Activated naive CD4-positive, alpha-beta T cell treated with anti-CD3 and anti-CD28 coated beads, Interleukin-2, amount 50 U/mL, for 24 hours (primary cell): ENCODE measurements at regions not wholly inside any gene's neighbourhood (a gene's known extent, or its start where the extent isn't known, plus 50 kb on each side); places are given as distances from the start of the nearest gene placed in this dataset.

Experiments used
- H3K27ac Mint-ChIP-seq: one replicate; pipeline ENCODE4 v1.8.0; 2021; ENCODE audit warnings: mild to moderate bottlenecking, mixed read lengths
- H3K27me3 Mint-ChIP-seq: one replicate; pipeline ENCODE4 v1.8.0; 2021; ENCODE audit warnings: mixed read lengths
- H3K36me3 Mint-ChIP-seq: one replicate; pipeline ENCODE4 v1.8.0; 2021; ENCODE audit warnings: mixed read lengths
- H3K4me1 Mint-ChIP-seq: one replicate; pipeline ENCODE4 v1.8.0; 2021; ENCODE audit warnings: mixed read lengths
- H3K4me3 Mint-ChIP-seq: one replicate; pipeline ENCODE4 v1.8.0; 2021; ENCODE audit warnings: mild to moderate bottlenecking, mixed read lengths
- H3K9me3 Mint-ChIP-seq: one replicate; pipeline ENCODE4 v1.8.0; 2021; ENCODE audit warnings: mixed read lengths

DNA sequence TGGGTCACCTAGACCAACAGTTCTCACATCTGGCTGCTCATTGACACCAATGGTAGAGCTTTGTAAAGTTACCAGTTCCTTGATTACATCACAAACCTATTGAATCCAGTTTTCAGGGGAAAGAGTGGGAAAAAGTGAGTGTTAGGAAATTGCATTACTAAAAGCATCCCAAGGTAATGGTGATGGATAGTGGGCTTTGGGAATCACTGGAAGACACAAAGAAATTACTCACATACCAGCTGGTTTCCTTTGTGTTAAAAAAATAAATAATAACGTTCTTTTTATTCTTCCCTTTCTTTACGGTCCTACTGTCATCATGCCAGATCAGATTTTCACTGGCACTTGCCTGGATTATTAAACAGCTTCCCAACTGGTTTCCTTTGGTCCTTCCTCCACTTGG lies 370.7 kb downstream of the RFPL4B start:
- no peak overlapping the region for H3K27ac Mint-ChIP-seq
- no peaks in the 10 kb centered on the region for H3K27me3 Mint-ChIP-seq
- H3K9me3 Mint-ChIP-seq, result peaks cover 8% of the 10 kb centered on the region
- H3K36me3 Mint-ChIP-seq, result no peaks in the 10 kb centered on the region
- no peak overlapping the region for H3K4me3 Mint-ChIP-seq
- H3K4me1 Mint-ChIP-seq, result no peaks in the 10 kb centered on the region

GRCh38 chr6:112725541-112726085 lies 378.5 kb downstream of the RFPL4B start:
- H3K4me3 Mint-ChIP-seq, result no peak overlapping the region
- no peaks in the 10 kb centered on the region for H3K36me3 Mint-ChIP-seq
- no peaks in the 10 kb centered on the region for H3K4me1 Mint-ChIP-seq
- no peak overlapping the region for H3K27ac Mint-ChIP-seq
- H3K27me3 Mint-ChIP-seq, result no peaks in the 10 kb centered on the region
- H3K9me3 Mint-ChIP-seq, result peaks cover 6% of the 10 kb centered on the region

- no peak overlapping the region for H3K27ac Mint-ChIP-seq
- H3K27me3 Mint-ChIP-seq, result no peaks in the 10 kb centered on the region
- H3K9me3 Mint-ChIP-seq, result peaks cover 12% of the 10 kb centered on the region
- H3K4me3 Mint-ChIP-seq, result no peak overlapping the region
- H3K36me3 Mint-ChIP-seq, result no peaks in the 10 kb centered on the region
- H3K4me1 Mint-ChIP-seq, result no peaks in the 10 kb centered on the region
These were observed 388.0 kb downstream of the RFPL4B start for GRCh38 chr6:112735129-112735528.

DNA sequence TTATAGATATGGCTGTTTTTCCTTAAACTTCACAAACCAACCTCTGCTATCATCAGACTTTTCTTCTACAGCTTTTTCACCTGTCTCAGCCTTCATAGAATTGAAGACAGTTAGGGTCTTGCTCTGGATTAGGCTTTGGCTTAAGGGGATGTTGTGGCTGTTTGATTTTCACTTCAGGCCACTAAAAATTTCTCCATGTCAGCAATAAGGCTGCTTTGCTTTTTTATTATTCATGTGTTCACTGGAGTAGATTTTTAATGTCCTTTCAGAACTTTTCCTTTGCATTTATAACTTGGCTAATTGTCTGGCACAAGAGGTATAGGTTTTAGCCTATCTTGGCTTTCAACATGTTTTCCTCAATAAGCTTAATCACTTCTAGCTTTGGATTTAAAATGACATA lies 392.6 kb downstream of the RFPL4B start:
- H3K9me3 Mint-ChIP-seq, result peaks cover 11% of the 10 kb centered on the region
- no peak overlapping the region for H3K27ac Mint-ChIP-seq
- H3K4me1 Mint-ChIP-seq, result no peaks in the 10 kb centered on the region
- no peaks in the 10 kb centered on the region for H3K27me3 Mint-ChIP-seq
- no peaks in the 10 kb centered on the region for H3K36me3 Mint-ChIP-seq
- H3K4me3 Mint-ChIP-seq, result no peak overlapping the region

GRCh38 chr6:112743323-112743722 lies 396.2 kb downstream of the RFPL4B start:
- no peak overlapping the region for H3K4me3 Mint-ChIP-seq
- no peaks in the 10 kb centered on the region for H3K36me3 Mint-ChIP-seq
- no peak overlapping the region for H3K27ac Mint-ChIP-seq
- peaks cover 4% of the 10 kb centered on the region for H3K9me3 Mint-ChIP-seq
- H3K4me1 Mint-ChIP-seq, result no peaks in the 10 kb centered on the region
- H3K27me3 Mint-ChIP-seq, result no peaks in the 10 kb centered on the region

- Mint-ChIP-seq H3K27ac (no peak overlapping the region), H3K9me3 (peaks cover 7% of the 10 kb centered on the region), H3K4me1 (no peaks in the 10 kb centered on the region), H3K4me3 (no peak overlapping the region), H3K27me3 (no peaks in the 10 kb centered on the region), H3K36me3 (no peaks in the 10 kb centered on the region)
These were observed 397.7 kb downstream of the RFPL4B start for GRCh38 chr6:112744827-112745226.

GRCh38 chr6:112745765-112746164 lies 398.6 kb downstream of the RFPL4B start:
- no peaks in the 10 kb centered on the region for H3K36me3 Mint-ChIP-seq
- H3K4me1 Mint-ChIP-seq, result no peaks in the 10 kb centered on the region
- H3K27me3 Mint-ChIP-seq, result no peaks in the 10 kb centered on the region
- H3K4me3 Mint-ChIP-seq, result no peak overlapping the region
- H3K9me3 Mint-ChIP-seq, result peaks cover 9% of the 10 kb centered on the region
- no peak overlapping the region for H3K27ac Mint-ChIP-seq

DNA sequence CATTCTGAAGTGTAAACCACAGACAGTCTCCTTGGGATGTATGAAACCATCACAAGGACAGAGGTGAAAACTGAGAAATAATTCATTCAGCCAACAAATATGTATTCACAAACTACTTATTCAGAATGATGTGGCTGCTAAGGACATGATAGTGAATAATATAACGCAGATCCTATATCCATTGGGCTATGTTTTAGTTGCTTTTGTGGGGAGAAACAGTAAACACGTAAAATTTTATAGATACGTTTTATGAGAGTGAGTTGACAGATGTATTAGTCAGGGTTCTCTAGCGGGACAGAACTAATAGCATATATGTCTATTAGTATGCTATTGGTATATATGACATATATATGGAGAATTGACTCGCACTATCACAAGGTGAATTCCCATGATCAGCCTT lies 402.5 kb downstream of the RFPL4B start:
- Mint-ChIP-seq H3K4me3 (no peak overlapping the region), H3K4me1 (no peaks in the 10 kb centered on the region), H3K9me3 (peaks cover 7% of the 10 kb centered on the region), H3K36me3 (no peaks in the 10 kb centered on the region), H3K27me3 (no peaks in the 10 kb centered on the region), H3K27ac (no peak overlapping the region)

DNA sequence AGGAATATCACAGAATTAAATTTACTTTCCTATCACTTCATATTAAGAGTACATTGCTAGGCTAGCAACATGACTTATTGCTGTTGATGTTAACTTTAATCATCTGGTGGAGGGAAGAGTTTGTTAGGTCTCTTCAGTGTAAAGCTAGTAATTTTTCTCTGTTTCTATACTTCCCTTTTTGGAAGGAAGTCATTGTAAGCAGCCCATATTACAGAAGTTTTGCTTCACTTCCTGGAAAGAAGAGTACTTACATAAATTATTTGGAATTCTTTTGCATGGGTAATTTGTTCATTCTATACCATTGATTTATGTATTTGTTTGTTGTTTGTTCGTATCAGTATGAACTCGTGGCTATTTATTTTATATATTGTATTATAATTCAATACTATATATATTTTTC lies 405.2 kb downstream of the RFPL4B start:
- H3K4me1 Mint-ChIP-seq, result no peaks in the 10 kb centered on the region
- no peaks in the 10 kb centered on the region for H3K36me3 Mint-ChIP-seq
- peaks cover 7% of the 10 kb centered on the region for H3K9me3 Mint-ChIP-seq

DNA sequence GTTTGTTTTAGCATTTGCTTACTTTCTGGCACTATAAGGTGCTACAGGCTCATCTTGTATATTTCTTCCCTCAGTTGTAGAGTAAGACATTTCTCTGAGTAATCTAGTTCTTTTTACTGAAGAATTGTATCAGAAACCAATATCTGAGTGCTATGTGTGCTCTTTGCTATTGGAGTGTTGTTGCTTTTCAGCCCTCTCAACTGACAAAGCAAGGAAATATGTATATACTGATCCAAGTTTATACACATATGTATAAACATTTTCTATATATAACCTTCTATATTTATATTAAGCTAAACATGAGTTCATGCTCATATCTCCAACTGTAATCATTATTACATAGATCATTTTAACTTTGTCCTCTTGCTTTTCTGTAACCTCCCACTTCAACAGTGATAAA lies 405.7 kb downstream of the RFPL4B start:
- Mint-ChIP-seq H3K4me1 (no peaks in the 10 kb centered on the region), H3K27ac (no peak overlapping the region), H3K27me3 (no peaks in the 10 kb centered on the region), H3K9me3 (peaks cover 7% of the 10 kb centered on the region), H3K4me3 (no peak overlapping the region), H3K36me3 (no peaks in the 10 kb centered on the region)

More for the DNA sequence above, 405.2 kb downstream of the RFPL4B start:
- no peak overlapping the region for H3K4me3 Mint-ChIP-seq
- no peak overlapping the region for H3K27ac Mint-ChIP-seq
- H3K27me3 Mint-ChIP-seq, result no peaks in the 10 kb centered on the region

GRCh38 chr6:112760831-112761230 lies 413.7 kb downstream of the RFPL4B start:
- Mint-ChIP-seq H3K4me1 (no peaks in the 10 kb centered on the region), H3K27ac (no peak overlapping the region), H3K9me3 (no peaks in the 10 kb centered on the region), H3K27me3 (no peaks in the 10 kb centered on the region), H3K4me3 (no peak overlapping the region), H3K36me3 (no peaks in the 10 kb centered on the region)

- H3K9me3 Mint-ChIP-seq, result no peaks in the 10 kb centered on the region
- no peak overlapping the region for H3K27ac Mint-ChIP-seq
- H3K4me3 Mint-ChIP-seq, result no peak overlapping the region
- no peaks in the 10 kb centered on the region for H3K4me1 Mint-ChIP-seq
- no peaks in the 10 kb centered on the region for H3K36me3 Mint-ChIP-seq
- H3K27me3 Mint-ChIP-seq, result no peaks in the 10 kb centered on the region
These were observed 414.6 kb downstream of the RFPL4B start for GRCh38 chr6:112761740-112762139.

DNA sequence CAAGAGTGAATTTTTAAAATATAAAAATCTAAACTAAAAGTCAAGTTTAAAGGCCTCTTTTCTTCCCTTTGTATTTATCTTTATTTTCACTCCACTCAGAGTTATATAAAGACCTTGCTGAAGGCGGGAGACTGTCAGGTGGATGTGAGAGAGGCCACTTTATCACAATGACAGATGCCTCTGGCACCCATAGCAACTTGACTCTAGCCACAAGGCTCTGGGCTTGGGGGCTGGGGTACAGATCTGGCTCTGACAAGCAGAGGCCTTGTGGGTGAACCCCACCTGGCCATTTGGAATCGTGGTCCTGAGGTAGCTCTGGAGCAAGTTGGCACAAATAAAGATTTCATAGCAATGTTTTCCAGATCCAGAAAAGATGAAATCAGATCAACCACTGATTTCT lies 417.2 kb downstream of the RFPL4B start:
- Mint-ChIP-seq H3K4me3 (no peak overlapping the region), H3K9me3 (peaks cover 6% of the 10 kb centered on the region), H3K27ac (no peak overlapping the region), H3K36me3 (no peaks in the 10 kb centered on the region), H3K27me3 (no peaks in the 10 kb centered on the region), H3K4me1 (no peaks in the 10 kb centered on the region)

- Mint-ChIP-seq H3K4me3 (no peak overlapping the region), H3K27ac (no peak overlapping the region), H3K4me1 (no peaks in the 10 kb centered on the region), H3K36me3 (no peaks in the 10 kb centered on the region), H3K9me3 (peaks cover 9% of the 10 kb centered on the region), H3K27me3 (no peaks in the 10 kb centered on the region)
These were observed 423.2 kb downstream of the RFPL4B start for GRCh38 chr6:112770308-112770707.

GRCh38 chr6:112773187-112773586 lies 426.1 kb downstream of the RFPL4B start:
- Mint-ChIP-seq H3K27me3 (peaks cover 2% of the 10 kb centered on the region), H3K36me3 (no peaks in the 10 kb centered on the region), H3K27ac (no peak overlapping the region), H3K4me1 (no peaks in the 10 kb centered on the region), H3K9me3 (peaks cover 8% of the 10 kb centered on the region), H3K4me3 (no peak overlapping the region)

DNA sequence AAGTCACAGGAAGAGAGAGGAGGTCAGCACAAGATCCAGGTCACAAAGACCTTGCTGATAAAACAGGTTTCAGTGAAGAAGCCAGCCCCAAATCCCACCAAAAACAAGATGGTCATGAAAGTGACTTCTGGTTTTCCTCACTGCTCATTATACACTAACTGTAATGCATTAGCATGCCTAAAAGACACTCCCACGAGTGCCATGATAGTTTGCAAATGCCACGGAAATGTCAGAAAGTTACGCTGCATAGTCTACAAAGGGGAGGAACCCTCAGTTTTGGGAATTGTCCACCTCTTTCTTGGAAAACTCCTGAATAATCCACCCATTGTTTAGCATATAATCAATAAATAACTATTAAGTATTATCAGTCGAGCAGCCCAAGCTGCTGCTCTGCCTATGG lies 427.2 kb downstream of the RFPL4B start:
- no peak overlapping the region for H3K4me3 Mint-ChIP-seq
- peaks cover 2% of the 10 kb centered on the region for H3K27me3 Mint-ChIP-seq
- no peak overlapping the region for H3K27ac Mint-ChIP-seq
- no peaks in the 10 kb centered on the region for H3K36me3 Mint-ChIP-seq
- no peaks in the 10 kb centered on the region for H3K4me1 Mint-ChIP-seq
- H3K9me3 Mint-ChIP-seq, result peaks cover 3% of the 10 kb centered on the region

DNA sequence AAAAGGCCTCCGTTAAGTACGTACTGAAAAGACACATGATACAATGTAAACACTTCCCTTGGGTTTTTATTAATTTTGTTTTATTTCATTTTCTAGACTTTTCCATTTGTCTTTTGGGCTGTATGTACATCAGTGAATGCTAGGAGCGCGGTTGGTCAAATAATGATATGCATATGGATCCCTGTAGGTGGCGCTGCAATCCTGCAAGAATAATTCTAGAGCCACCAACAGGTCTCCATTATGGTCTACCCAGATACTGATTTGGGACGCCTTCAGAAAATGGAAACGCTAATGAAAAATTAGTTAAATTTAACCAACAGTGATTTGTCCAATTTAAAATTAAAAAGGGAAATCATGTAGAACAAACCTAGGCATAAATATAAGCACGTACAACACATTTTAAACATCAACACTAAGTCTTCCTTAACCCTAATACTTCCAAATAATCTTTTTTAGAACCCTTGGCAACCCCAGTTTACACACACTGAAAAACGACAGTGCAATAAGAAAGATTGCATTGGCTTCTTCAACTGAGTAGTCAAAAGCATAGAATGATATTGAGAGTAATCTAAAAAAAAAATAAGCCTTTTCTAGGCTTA lies 433.5 kb downstream of the RFPL4B start:
- no peaks in the 10 kb centered on the region for H3K9me3 Mint-ChIP-seq

More for the DNA sequence above, 433.5 kb downstream of the RFPL4B start:
- Mint-ChIP-seq H3K36me3 (no peaks in the 10 kb centered on the region), H3K27me3 (peaks cover 2% of the 10 kb centered on the region), H3K27ac (no peak overlapping the region), H3K4me3 (no peak overlapping the region), H3K4me1 (no peaks in the 10 kb centered on the region)
